CD4-positive, alpha-beta memory T cell (primary cell): ENCODE measurements at regions not wholly inside any gene's neighbourhood (a gene's known extent, or its start where the extent isn't known, plus 50 kb on each side); places are given as distances from the start of the nearest gene placed in this dataset.
"Not testable (repeated sequence)": the region's sequence is repeated elsewhere in the genome, so short reads cannot be mapped to it uniquely, and the experiment has no call there.

Experiments used
- CTCF ChIA-PET: fragments of 350-600 bp; sonication (Branson Sonifier 250); formaldehyde crosslinking; loops from one replicate; lab custom pipeline; 2021; ENCODE audit warnings: inconsistent platforms; ENCODE audit not compliant: partially characterized antibody; lab: Charles Lee
- POLR2A ChIA-PET: fragments of 350-600 bp; sonication (Branson Sonifier 250); formaldehyde crosslinking; loops from one replicate; lab custom pipeline; 2021; ENCODE audit not compliant: partially characterized antibody; lab: Charles Lee
- DNase-seq, 5 donors: peaks; one replicate each; pipeline versions ENCODE4 v3.0.0 to v3.0.0-alpha.2; 2020 to 2022; ENCODE audit warnings: mixed read lengths in 1 of 5
- H3K27ac ChIP-seq: one replicate; pipeline ENCODE4 v1.7.0; 2013; ENCODE audit warnings: low read depth, low read length
- H3K27me3 ChIP-seq: 2 replicates; pipeline ENCODE4 v1.7.0; 2013; ENCODE audit warnings: mild to moderate bottlenecking, low read length, moderate library complexity; ENCODE audit not compliant: insufficient read depth
- H3K36me3 ChIP-seq: 2 replicates; pipeline ENCODE4 v1.7.0; 2013; ENCODE audit warnings: mild to moderate bottlenecking, low read length, moderate library complexity; ENCODE audit not compliant: insufficient read depth
- H3K4me1 ChIP-seq: 2 replicates; pipeline ENCODE4 v1.7.0; 2013; ENCODE audit warnings: mild to moderate bottlenecking, low read length, moderate library complexity; ENCODE audit not compliant: insufficient read depth
- H3K4me3 ChIP-seq, 2 donors: one replicate each; pipeline ENCODE4 v1.7.0; 2013; ENCODE audit warnings: low read length in 2 of 2, mild to moderate bottlenecking in 1 of 2
- H3K9me3 ChIP-seq, 2 donors: one replicate each; pipeline ENCODE4 v1.7.0; 2013; ENCODE audit warnings: low read length in 2 of 2, control low read depth in 1 of 2; ENCODE audit not compliant: control insufficient read depth in 1 of 2
- H3K27ac Mint-ChIP-seq, 7 donors: one replicate each; pipeline ENCODE4 v1.8.0; 2020 to 2021; ENCODE audit warnings: mixed read lengths in 7 of 7, mild to moderate bottlenecking in 6 of 7, inconsistent platforms in 3 of 7, moderate library complexity in 3 of 7
- H3K27me3 Mint-ChIP-seq, 2 donors: one replicate each; pipeline ENCODE4 v1.8.0; 2020 to 2021; ENCODE audit warnings: mixed read lengths in 2 of 2
- H3K36me3 Mint-ChIP-seq, 2 donors: one replicate each; pipeline ENCODE4 v1.8.0; 2020 to 2021; ENCODE audit warnings: mixed read lengths in 2 of 2, inconsistent platforms in 1 of 2, mild to moderate bottlenecking in 1 of 2
- H3K4me1 Mint-ChIP-seq, 4 donors: one replicate each; pipeline ENCODE4 v1.8.0; 2020 to 2021; ENCODE audit warnings: mixed read lengths in 4 of 4, mild to moderate bottlenecking in 1 of 4
- H3K4me3 Mint-ChIP-seq, 8 donors: one replicate each; pipeline ENCODE4 v1.8.0; 2020 to 2021; ENCODE audit warnings: mixed read lengths in 8 of 8, mild to moderate bottlenecking in 7 of 8, moderate library complexity in 6 of 8, inconsistent platforms in 3 of 8
- H3K9me3 Mint-ChIP-seq, 8 donors: one replicate each; pipeline ENCODE4 v1.8.0; 2020 to 2021; ENCODE audit warnings: mixed read lengths in 8 of 8, mild to moderate bottlenecking in 5 of 8, inconsistent platforms in 3 of 8, moderate library complexity in 1 of 8
- intact Hi-C: fragments of 100-400 bp; cut with micrococcal nuclease; formaldehyde crosslinking; loops from one replicate; pipeline ENCODE4 v1.15.1; 2023

DNA sequence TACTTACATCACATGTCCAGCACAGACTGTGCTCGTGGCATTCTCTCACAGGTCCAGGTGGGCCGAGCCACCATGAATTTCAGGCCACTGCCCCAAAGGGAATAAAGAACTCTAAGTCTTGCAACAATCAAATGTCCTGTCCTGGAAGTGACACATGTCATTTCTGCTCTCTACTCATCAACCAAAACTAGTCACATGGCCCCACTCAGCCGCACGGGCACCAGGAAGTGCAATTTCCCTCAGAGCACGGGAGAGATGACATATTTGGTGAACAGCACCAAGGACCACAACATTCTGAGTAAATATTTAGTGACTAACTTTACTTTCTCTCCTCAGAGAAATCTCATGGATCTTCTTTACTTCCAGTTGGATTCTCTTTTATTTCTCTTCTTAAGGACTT is 131.1 kb upstream of the TUT7 start:
- CTCF ChIA-PET = interaction anchor here (1.6 to 3.3 kb wide), 2 partner anchors 839 to 845 kb away, joined by 3 to 16 read pairs; no protein-coding TSS in a partner anchor
- intact Hi-C loops = loop anchor here (5.0 kb wide), 2 partner anchors 462 to 1177 kb away; partner anchors contain the start of gene GAS1

DNA sequence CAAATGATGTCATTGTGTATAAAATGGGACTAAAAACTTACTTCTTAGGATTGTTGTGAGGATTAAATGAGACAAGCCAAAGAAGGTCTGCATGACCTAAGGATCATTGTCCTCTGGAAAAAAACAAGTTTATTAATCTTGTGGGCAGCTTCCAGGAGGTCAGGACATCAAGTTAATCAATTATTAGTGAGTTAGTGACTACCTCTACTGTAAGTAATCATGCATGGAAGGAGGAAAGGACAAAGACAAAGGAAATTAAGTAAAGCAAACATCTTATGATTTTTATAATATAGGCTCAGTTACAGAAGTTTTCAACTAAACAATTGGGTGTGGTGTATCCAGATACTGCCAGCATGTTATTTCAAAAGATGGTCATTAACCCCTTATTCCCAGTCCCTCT is 129.3 kb upstream of the TUT7 start:
- no peak for DNase-seq
- H3K4me3 Mint-ChIP-seq = no peak overlapping the region
- ChIA-PET CTCF (no interaction called here), POLR2A (no interaction called here)
- H3K36me3 Mint-ChIP-seq = no peaks in the 10 kb centered on the region
- Histone ChIP-seq H3K27me3 (no peaks in the 10 kb centered on the region), H3K4me3 (no peak overlapping the region), H3K4me1 (no peaks in the 10 kb centered on the region), H3K36me3 (no peaks in the 10 kb centered on the region), H3K9me3 (no peaks in the 10 kb centered on the region), H3K27ac (no peak overlapping the region)
- H3K9me3 Mint-ChIP-seq = peaks cover 0 to 2% (median 0%) of the 10 kb centered on the region in 8 donors
- intact Hi-C loops = no loop called here
- H3K4me1 Mint-ChIP-seq = peaks cover 0 to 5% (median 2%) of the 10 kb centered on the region in 4 donors
- peaks cover 4 to 10% of the 10 kb centered on the region in 2 donors for H3K27me3 Mint-ChIP-seq
- H3K27ac Mint-ChIP-seq = no peak overlapping the region

More for the DNA sequence above, 131.1 kb upstream of the TUT7 start:
- Histone ChIP-seq H3K9me3 (no peaks in the 10 kb centered on the region), H3K27ac (no peak overlapping the region), H3K27me3 (no peaks in the 10 kb centered on the region), H3K36me3 (no peaks in the 10 kb centered on the region), H3K4me3 (no peak overlapping the region), H3K4me1 (no peaks in the 10 kb centered on the region)
- no peak for DNase-seq
- Mint-ChIP-seq H3K4me3 (no peak overlapping the region), H3K4me1 (peaks cover 0 to 5% (median 2%) of the 10 kb centered on the region in 4 donors), H3K9me3 (peaks cover 0 to 2% (median 0%) of the 10 kb centered on the region in 8 donors), H3K27me3 (peaks cover 5 to 6% of the 10 kb centered on the region in 2 donors), H3K27ac (no peak overlapping the region), H3K36me3 (no peaks in the 10 kb centered on the region)
- POLR2A ChIA-PET = no interaction called here

DNA sequence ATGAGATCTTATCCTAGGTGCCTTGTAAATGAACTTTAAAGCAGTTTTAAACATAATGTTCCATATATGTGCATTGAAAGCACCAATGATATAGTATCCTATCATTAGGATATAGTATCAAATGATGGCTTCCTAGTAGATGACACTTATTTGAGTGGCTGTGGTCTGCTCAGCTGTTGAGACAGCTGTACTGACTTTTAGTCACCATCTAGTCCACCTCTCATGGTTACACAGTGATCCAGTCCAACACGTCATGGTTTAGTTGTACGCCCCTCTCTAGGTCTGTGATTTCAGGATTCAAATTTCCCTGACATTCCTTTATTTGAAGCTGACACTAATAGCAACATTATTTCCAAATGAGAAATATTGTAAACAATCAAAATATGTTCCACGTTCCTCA is 127.3 kb upstream of the TUT7 start:
- H3K27ac Mint-ChIP-seq = no peak overlapping the region
- peaks cover 5 to 10% of the 10 kb centered on the region in 2 donors for H3K27me3 Mint-ChIP-seq
- Histone ChIP-seq H3K9me3 (no peaks in the 10 kb centered on the region), H3K36me3 (no peaks in the 10 kb centered on the region), H3K27ac (no peak overlapping the region), H3K4me1 (no peaks in the 10 kb centered on the region), H3K4me3 (no peak overlapping the region), H3K27me3 (no peaks in the 10 kb centered on the region)
- POLR2A ChIA-PET = no interaction called here
- peaks cover 0 to 5% (median 2%) of the 10 kb centered on the region in 4 donors for H3K4me1 Mint-ChIP-seq
- H3K4me3 Mint-ChIP-seq = no peak overlapping the region
- no peaks in the 10 kb centered on the region for H3K36me3 Mint-ChIP-seq
- H3K9me3 Mint-ChIP-seq = peaks cover 0 to 3% (median 0%) of the 10 kb centered on the region in 8 donors
- CTCF ChIA-PET = interaction anchor here (2.2 kb wide), 1 partner anchor 7 kb away, joined by 5 read pairs; no protein-coding TSS in a partner anchor
- intact Hi-C loops = no loop called here
- DNase-seq = no peak

DNA sequence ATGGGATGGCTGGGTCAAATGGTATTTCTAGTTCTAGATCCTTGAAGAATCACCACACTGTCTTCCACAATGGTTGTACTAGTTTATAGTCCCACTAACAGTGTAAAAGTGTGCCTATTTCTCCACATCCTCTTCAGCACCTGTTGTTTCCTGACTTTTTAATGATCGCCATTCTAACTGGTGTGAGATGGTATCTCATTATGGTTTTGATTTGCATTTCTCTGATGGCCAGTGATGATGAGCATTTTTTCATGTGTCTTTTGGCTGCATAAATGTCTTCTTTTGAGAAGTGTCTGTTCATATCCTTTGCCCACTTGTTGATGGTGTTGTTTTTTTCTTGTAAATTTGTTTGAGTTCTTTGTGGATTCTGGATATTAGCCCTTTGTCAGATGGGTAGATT is 121.0 kb upstream of the TUT7 start:
- peaks cover 6 to 11% of the 10 kb centered on the region in 2 donors for H3K27me3 Mint-ChIP-seq
- H3K36me3 Mint-ChIP-seq, H3K9me3 Mint-ChIP-seq, H3K4me3 Mint-ChIP-seq, H3K36me3 ChIP-seq, H3K4me1 ChIP-seq, H3K27ac ChIP-seq, H3K9me3 ChIP-seq, H3K27ac Mint-ChIP-seq, CTCF ChIA-PET, H3K4me1 Mint-ChIP-seq, intact Hi-C loops, H3K27me3 ChIP-seq, DNase-seq, POLR2A ChIA-PET, H3K4me3 ChIP-seq: not testable (repeated sequence)

DNA sequence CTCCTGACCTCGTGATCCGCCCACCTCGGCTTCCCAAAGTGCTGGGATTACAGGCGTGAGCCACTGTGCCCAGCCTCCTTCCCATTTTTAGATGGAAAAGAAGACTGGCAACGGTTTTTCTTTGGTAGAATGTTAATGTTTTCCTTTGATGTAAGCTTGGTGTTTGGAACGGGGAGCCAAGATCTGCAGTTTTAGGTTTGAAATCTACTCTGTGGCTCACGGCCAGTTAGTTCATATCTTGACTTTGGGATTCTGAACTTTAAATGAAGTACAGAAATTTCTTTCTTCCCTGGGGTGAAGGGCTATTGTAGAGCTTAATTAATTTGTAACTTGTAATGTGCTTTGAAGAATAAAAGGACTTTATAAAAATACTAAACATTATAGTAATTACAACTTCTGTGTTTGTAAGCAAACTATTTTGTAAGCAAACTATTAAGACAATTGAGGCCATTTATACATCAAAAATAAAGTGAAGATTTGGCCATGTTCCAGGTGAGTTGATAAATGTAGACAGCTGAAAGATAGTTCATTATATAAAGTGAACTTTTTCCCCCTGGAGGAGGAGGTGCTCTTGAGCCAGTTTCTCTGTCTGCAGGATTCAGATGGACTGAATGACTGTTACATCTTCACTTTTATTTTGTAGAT is 117.1 kb upstream of the TUT7 start:
- Histone ChIP-seq H3K9me3 (no peaks in the 10 kb centered on the region), H3K36me3 (no peaks in the 10 kb centered on the region), H3K4me3 (no peak overlapping the region), H3K27ac (no peak overlapping the region), H3K4me1 (no peaks in the 10 kb centered on the region), H3K27me3 (no peaks in the 10 kb centered on the region)
- Mint-ChIP-seq H3K36me3 (no peaks in the 10 kb centered on the region), H3K9me3 (no peaks in the 10 kb centered on the region), H3K27ac (no peak overlapping the region), H3K4me3 (no peak overlapping the region), H3K4me1 (no peaks in the 10 kb centered on the region), H3K27me3 (peaks cover 7 to 16% of the 10 kb centered on the region in 2 donors)
- intact Hi-C loops = no loop called here
- DNase-seq = no peak
- POLR2A ChIA-PET = no interaction called here
- CTCF ChIA-PET = no interaction called here

DNA sequence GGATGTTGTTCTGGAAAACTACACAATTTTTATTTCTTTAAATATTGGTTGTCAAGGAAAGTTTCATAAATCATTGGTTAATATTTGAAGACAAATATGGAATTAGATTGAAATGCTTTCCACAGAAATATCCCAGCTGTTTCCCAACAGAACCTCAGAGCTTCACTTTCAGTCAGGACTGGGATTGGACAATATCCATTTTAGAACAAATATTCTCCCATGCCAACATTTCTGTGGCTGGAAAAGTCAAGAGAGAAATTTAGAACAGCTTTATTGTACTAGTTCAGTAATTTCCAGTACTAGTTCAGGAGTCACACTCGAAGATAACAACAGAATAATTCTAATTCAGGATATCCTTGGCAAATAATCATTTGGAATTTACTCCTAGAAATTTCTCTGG is 116.1 kb upstream of the TUT7 start:
- intact Hi-C loops = no loop called here
- Histone ChIP-seq H3K27ac (no peak overlapping the region), H3K9me3 (no peaks in the 10 kb centered on the region), H3K36me3 (no peaks in the 10 kb centered on the region), H3K4me3 (no peak overlapping the region), H3K27me3 (no peaks in the 10 kb centered on the region), H3K4me1 (no peaks in the 10 kb centered on the region)
- H3K27ac Mint-ChIP-seq = no peak overlapping the region
- POLR2A ChIA-PET = no interaction called here
- no peak for DNase-seq
- H3K9me3 Mint-ChIP-seq = no peaks in the 10 kb centered on the region
- no peak overlapping the region for H3K4me3 Mint-ChIP-seq
- CTCF ChIA-PET = no interaction called here
- H3K36me3 Mint-ChIP-seq = no peaks in the 10 kb centered on the region
- no peaks in the 10 kb centered on the region for H3K4me1 Mint-ChIP-seq
- H3K27me3 Mint-ChIP-seq = peaks cover 8 to 15% of the 10 kb centered on the region in 2 donors

DNA sequence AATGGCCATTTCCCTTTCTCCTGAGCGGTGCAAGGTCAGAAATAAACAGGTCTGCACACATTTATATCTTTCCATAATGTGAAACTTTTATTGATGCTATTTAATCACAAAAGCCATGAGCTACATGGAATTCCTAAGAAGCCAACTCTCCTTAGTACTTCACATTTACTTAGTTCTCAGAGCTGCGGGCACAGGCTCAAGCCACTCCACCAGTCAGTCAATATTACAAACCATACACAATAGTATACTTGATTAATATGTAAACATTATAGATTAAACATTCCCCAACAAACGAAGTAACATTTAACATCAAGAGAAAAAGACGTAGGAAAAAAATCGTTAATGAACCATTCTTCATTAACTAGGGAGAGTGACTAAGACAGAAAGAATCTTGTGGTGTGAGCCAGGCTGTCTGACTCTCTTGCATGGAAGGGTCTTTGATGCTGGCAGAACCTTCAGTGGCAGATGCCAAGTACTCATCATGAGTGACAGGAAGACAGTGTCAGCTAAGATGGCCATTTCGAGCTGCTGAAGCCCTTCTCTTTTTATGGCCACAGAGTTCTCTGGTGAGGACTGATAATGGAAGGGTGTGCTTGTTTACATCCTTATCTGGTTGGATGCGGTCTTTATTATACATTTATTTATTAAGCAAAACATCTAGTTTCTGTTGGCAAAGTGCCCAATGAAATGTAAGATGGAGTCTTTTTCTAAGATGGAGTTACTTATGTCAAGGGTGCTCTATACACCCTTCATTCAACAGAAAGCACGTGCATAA is 115.5 kb upstream of the TUT7 start:
- ChIA-PET CTCF (no interaction called here), POLR2A (no interaction called here)
- Mint-ChIP-seq H3K4me1 (no peaks in the 10 kb centered on the region), H3K4me3 (no peak overlapping the region), H3K36me3 (no peaks in the 10 kb centered on the region), H3K9me3 (no peaks in the 10 kb centered on the region), H3K27me3 (peaks cover 8 to 15% of the 10 kb centered on the region in 2 donors), H3K27ac (no peak overlapping the region)
- DNase-seq = no peak
- H3K36me3 ChIP-seq = no peaks in the 10 kb centered on the region
- H3K4me3 ChIP-seq = no peak overlapping the region
- no peak overlapping the region for H3K27ac ChIP-seq
- H3K4me1 ChIP-seq = no peaks in the 10 kb centered on the region
- intact Hi-C loops = no loop called here
- no peaks in the 10 kb centered on the region for H3K27me3 ChIP-seq
- H3K9me3 ChIP-seq = no peaks in the 10 kb centered on the region
